ENCODE measurements at regions not wholly inside any gene's neighbourhood (a gene's known extent, or its start where the extent isn't known, plus 50 kb on each side); places are given as distances from the start of the nearest gene placed in this dataset.
"Not testable (repeated sequence)": the region's sequence is repeated elsewhere in the genome, so short reads cannot be mapped to it uniquely, and the experiment has no call there.

DNA sequence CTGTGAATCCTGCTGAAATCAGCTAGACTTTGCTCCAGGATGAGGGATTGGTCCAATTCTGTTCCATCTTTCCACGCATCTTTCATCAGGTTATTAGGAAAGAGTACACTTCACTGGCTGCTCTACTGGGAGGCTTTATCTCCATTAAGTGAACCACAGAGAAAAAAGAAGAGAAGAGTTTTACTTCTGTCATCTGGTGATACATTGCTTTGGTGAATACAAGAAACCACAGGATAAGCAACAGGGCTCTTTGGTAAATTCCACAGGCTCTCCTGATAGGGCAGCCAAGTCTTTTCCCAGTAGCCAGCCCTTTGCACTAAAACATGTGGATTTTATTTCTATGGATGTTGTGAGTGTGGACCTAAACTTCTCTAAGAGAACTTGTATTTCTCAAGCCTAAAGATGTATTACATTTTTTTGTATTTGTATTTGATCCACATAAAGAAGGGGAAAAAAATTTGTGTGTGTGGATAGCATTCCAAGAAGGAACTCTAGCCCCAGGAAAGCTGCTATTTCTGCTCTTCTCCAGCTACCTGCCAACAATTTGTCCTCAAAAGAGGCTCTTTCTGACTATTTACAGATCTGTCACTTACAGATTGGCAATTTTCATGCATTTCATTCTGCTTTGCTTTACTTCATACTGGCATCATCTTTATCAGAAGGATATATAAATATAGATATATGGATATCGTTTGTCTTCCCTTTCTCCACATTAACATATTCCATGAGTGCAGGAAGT, 1117.6 kb upstream of the TMEM132C start:
- no peak overlapping the region for H3K4me3 ChIP-seq (ENCODE audit: low read depth, low read length)
- DNase-seq (ENCODE audit: low read depth, low spot score) = peak; percentile 71
- ChIA-PET CTCF (interaction anchor here (2.1 kb wide), 1 partner anchor 41 kb away, joined by 9 read pairs; no protein-coding TSS in a partner anchor), POLR2A (no interaction called here)
- TF ChIP-seq, protein P1, sequence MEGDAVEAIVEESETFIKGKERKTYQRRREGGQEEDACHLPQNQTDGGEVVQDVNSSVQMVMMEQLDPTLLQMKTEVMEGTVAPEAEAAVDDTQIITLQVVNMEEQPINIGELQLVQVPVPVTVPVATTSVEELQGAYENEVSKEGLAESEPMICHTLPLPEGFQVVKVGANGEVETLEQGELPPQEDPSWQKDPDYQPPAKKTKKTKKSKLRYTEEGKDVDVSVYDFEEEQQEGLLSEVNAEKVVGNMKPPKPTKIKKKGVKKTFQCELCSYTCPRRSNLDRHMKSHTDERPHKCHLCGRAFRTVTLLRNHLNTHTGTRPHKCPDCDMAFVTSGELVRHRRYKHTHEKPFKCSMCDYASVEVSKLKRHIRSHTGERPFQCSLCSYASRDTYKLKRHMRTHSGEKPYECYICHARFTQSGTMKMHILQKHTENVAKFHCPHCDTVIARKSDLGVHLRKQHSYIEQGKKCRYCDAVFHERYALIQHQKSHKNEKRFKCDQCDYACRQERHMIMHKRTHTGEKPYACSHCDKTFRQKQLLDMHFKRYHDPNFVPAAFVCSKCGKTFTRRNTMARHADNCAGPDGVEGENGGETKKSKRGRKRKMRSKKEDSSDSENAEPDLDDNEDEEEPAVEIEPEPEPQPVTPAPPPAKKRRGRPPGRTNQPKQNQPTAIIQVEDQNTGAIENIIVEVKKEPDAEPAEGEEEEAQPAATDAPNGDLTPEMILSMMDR (IDR thresholded peaks at IDR 0.05; ENCODE audit: insufficient read depth, low read length, missing control alignments) = no peak

DNA sequence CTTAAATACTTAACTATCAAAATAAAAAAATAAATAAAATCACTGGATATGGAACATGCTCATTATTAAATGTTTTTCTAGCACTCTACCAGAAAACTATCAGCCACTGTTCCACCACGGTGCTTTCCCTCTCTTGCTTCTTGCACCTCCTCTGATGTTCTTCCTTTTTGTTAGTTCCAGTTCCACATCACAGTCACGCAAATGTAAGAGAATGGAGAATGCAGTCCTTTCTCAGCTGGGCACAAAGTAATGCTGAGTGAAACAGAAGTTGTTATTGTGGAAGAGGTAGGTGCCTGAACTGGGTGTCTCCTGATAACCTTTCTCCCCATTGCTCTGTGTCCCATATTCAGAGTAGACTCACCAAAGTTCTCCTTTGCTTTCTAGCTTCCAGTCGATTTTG, 1116.9 kb upstream of the TMEM132C start:
- ChIA-PET POLR2A (no interaction called here), CTCF (interaction anchor here (0.9 to 2.1 kb wide), 5 partner anchors 42 to 1966 kb away, joined by 3 to 9 read pairs (median 3); no protein-coding TSS in a partner anchor)
- TF ChIP-seq, protein P1 (IDR thresholded peaks at IDR 0.05; ENCODE audit: insufficient read depth, low read length, missing control alignments) = no peak
- H3K4me3 ChIP-seq (ENCODE audit: low read depth, low read length) = no peak overlapping the region
- no peak for DNase-seq (ENCODE audit: low read depth, low spot score)

DNA sequence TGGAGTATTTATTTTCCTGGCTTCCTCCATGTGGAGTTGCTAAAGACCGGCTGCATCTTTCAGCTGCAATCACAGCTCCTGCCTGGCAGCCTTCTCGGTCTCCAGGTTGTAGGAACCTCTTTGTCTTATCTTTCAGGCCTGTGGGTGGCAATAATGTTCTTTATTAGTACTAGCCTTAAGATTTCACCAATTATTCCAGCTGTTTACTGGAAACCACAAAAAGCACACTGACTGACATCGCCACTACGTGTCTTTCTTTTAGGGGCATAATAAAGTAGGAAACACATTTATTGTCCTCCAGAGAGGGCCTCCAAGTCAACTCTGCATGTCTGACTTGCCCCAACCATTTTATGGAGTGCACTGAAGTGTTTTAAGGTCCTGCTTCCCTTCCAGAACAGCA, 1116.5 kb upstream of the TMEM132C start:
- H3K4me3 ChIP-seq (ENCODE audit: low read depth, low read length) = no peak overlapping the region
- TF ChIP-seq, protein P1 (IDR thresholded peaks at IDR 0.05; ENCODE audit: insufficient read depth, low read length, missing control alignments) = no peak
- ChIA-PET CTCF (interaction anchor here (0.9 to 2.1 kb wide), 5 partner anchors 42 to 1967 kb away, joined by 3 to 9 read pairs (median 3); no protein-coding TSS in a partner anchor), POLR2A (interaction anchor here (0.6 kb wide), 1 partner anchor 1647 kb away, joined by 3 read pairs; no protein-coding TSS in a partner anchor)
- DNase-seq (ENCODE audit: low read depth, low spot score) = no peak

DNA sequence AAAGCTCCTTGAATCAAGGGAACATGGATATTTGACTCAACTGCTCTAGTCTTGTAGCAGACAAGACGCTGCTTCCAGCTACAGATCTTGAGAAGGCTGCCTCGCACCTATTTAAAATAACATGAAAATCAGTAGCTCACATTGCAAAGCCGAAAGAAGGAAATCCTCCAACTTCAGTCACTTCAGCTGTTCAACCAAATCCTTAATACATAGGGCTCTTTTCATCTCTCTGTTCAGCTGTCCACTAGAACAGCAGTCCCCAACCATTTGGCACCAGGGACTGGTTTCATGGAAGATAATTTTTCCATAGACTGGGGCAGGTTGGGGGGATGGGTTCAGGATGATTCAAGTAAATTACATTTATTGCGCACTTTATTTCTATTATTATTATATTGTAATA, 1116.0 kb upstream of the TMEM132C start:
- DNase-seq (ENCODE audit: low read depth, low spot score) = no peak
- POLR2A ChIA-PET = interaction anchor here (0.6 kb wide), 1 partner anchor 1647 kb away, joined by 3 read pairs; no protein-coding TSS in a partner anchor
- no peak overlapping the region for H3K4me3 ChIP-seq (ENCODE audit: low read depth, low read length)
- CTCF ChIA-PET = interaction anchor here (0.9 to 2.1 kb wide), 5 partner anchors 42 to 1967 kb away, joined by 3 to 9 read pairs (median 3); no protein-coding TSS in a partner anchor
- TF ChIP-seq, protein P1 (IDR thresholded peaks at IDR 0.05; ENCODE audit: insufficient read depth, low read length, missing control alignments) = no peak

DNA sequence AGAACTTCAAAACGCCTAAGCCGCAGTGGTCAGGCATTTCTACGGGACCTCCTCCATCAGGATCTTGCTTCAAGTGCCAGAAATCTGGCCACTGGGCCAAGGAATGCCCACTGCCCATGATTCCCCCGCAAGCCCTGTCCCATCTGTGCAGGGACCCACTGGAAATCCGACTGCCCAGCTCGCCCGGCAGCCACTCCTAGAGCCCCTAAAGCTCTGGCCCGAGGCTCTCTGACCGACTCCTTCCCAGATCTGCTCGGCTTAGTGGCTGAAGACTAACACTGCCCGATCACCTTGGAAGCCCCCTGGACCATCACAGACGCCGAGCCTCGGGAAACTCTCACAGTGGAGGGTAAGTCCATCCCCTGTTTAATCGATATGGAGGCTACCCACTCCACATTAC, 1113.0 kb upstream of the TMEM132C start:
- TF ChIP-seq, protein P1 (IDR thresholded peaks at IDR 0.05; ENCODE audit: insufficient read depth, low read length, missing control alignments) = no peak
- POLR2A ChIA-PET = no interaction called here
- CTCF ChIA-PET = no interaction called here

DNA sequence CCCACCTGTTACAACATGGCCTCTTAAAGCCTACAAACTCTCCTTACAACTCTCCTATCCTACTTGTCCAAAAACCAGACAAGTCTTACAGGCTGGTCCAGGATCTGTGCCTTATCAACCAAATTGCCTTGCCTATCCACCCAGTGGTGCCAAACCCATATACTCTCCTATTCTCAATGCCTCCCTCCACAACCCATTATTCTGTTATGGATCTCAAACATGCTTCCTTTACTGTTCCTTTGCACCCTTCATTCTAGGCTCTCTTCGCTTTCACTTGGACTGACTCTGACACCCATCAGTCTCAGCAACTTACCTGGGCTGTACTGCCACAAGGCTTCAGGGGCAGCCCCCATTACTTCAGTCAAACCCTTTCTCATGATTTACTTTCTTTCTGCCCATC, 1112.1 kb upstream of the TMEM132C start:
- H3K4me3 ChIP-seq (ENCODE audit: low read depth, low read length); DNase-seq (ENCODE audit: low read depth, low spot score); CTCF ChIA-PET; POLR2A ChIA-PET: not testable (repeated sequence)

More for the DNA sequence above, 1113.0 kb upstream of the TMEM132C start:
- no peak overlapping the region for H3K4me3 ChIP-seq (ENCODE audit: low read depth, low read length)
- no peak for DNase-seq (ENCODE audit: low read depth, low spot score)

DNA sequence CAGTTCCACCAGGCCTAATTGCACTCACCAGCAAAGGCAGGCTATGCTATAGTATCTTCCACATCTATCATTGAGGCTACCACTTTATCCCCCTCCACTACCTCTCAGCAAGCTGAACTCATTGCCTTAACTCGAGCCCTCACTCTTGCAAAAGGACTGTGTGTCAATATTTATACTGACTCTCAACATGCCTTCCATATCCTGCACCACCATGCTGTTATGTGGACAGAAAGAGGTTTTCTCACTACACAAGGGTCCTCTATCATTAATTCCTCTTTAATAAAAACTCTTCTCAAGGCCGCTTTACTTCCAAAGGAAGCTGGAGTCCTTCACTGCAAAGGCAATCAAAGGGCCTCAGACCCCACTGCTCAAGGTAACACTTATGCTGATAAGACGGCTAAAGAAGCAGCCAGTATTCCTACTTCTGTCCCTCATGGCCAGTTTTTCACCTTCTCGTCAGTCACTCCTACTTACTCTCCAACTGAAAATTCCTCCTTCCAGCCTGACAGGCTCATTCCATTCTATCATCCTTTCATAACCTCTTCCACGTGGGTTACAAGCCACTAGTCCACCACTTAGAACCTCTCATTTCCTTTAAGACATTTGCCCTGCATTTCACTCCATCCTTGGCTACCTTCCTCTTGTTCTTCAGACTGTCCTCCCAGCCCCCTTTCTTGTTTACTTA, 1110.9 kb upstream of the TMEM132C start:
- POLR2A ChIA-PET; CTCF ChIA-PET; DNase-seq (ENCODE audit: low read depth, low spot score): not testable (repeated sequence)

DNA sequence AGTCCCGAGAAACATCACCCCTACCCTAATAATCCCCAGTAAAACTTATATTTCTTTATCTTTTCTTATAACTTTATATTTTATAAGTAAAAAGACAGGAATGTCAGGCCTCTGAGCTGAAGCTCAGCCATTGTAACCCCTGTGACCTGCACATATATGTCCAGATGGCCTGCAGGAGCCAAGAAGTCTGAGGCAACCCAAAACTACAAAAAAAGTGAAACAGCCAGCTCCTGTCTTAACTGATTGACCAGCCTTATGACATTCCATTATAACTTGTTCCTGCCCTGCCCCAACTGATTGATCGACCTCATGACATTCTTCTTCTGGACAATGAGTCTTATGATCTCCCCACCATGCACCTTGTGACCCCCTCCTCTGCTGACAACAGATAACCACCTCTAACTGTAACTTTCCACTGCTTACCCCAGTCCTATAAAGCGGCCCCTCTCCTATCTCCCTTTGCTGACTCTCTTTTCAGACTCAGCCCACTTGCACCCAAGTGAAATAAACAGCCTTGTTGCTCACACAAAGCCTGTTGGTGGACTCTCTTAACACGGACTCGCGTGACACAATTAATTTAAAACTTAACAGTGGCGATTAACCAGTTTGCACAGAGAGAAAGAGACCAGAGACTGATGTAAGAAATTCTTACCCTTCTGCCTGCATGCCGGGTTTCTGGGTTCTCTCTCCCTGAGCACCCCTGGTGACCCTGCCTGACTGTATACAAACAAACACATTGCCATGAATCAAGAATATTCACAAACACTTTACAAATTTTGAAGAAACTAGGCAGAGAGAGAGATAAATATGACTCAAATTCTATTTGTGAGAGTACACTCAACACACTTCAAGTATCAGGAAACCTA, 1109.2 kb upstream of the TMEM132C start:
- DNase-seq (ENCODE audit: low read depth, low spot score); H3K4me3 ChIP-seq (ENCODE audit: low read depth, low read length); POLR2A ChIA-PET; CTCF ChIA-PET: not testable (repeated sequence)

More for the DNA sequence above, 1110.9 kb upstream of the TMEM132C start:
- H3K4me3 ChIP-seq (ENCODE audit: low read depth, low read length) = not testable (repeated sequence)
